Heart right ventricle (tissue), 16 donors: ENCODE measurements at regions not wholly inside any gene's neighbourhood (a gene's known extent, or its start where the extent isn't known, plus 50 kb on each side); places are given as distances from the start of the nearest gene placed in this dataset.

Experiments used
- ATAC-seq, 8 donors: fragments of 200-7000 bp; cut with Tn5 transposase; one replicate each; pipeline ENCODE4 v1.9.1; 2020; ENCODE audit warnings: mild to moderate bottlenecking in 8 of 8, moderate library complexity in 8 of 8, moderate number of reproducible peaks in 1 of 8
- DNase-seq, 2 donors: peaks; one replicate each; pipeline ENCODE4 v3.0.0-alpha.2; 2020
- H3K27ac ChIP-seq, 10 donors: fragments of 200-600 bp; sonication (generic) in 2 of 10; one replicate each; pipeline versions ENCODE4 v1.5.0 to v1.8.0; 2020 to 2022; ENCODE audit warnings: mild to moderate bottlenecking in 3 of 10
- H3K27me3 ChIP-seq, 7 donors: fragments of 200-600 bp; one replicate each; pipeline ENCODE4 v1.8.0; 2021 to 2022; ENCODE audit warnings: mild to moderate bottlenecking in 2 of 7
- H3K36me3 ChIP-seq, 9 donors: fragments of 200-600 bp; sonication (generic) in 1 of 9; one replicate each; pipeline versions ENCODE4 v1.5.0 to v1.8.0; 2020 to 2022; ENCODE audit warnings: mild to moderate bottlenecking in 2 of 9
- H3K4me1 ChIP-seq, 9 donors: fragments of 200-600 bp; sonication (generic) in 1 of 9; one replicate each; pipeline versions ENCODE4 v1.5.0 to v1.8.0; 2020 to 2022; ENCODE audit warnings: mild to moderate bottlenecking in 4 of 9
- H3K4me3 ChIP-seq, 10 donors: fragments of 200-600 bp; sonication (generic) in 2 of 10; one replicate each; pipeline versions ENCODE4 v1.5.0 to v1.8.0; 2020 to 2022; ENCODE audit warnings: mild to moderate bottlenecking in 7 of 10, moderate library complexity in 2 of 10
- H3K9me3 ChIP-seq, 11 donors: fragments of 200-600 bp in 10 of 11; sonication (generic) in 2 of 11; one replicate each; pipeline versions ENCODE4 v1.5.0 to v1.8.0; 2013 to 2022; ENCODE audit warnings: mild to moderate bottlenecking in 2 of 11, control low read depth in 1 of 11, moderate library complexity in 1 of 11
- CTCF ChIP-seq, 9 donors: fragments of 200-600 bp; sonication (generic) in 2 of 9; IDR thresholded peaks; one replicate each; pipeline versions ENCODE4 v1.5.0 to v1.8.0; 2021 to 2022; ENCODE audit warnings: antibody characterized with exemption in 9 of 9, mild to moderate bottlenecking in 5 of 9, moderate library complexity in 1 of 9
- WGBS, 2 donors: extraction: QIAGEN DNeasy Blood & Tissue Kit; methylation state at CpG; one replicate each; pipeline ENCODE4 v1.1.7; 2013; ENCODE audit warnings: inconsistent platforms in 1 of 2; 5-methylcytosine and 5-hydroxymethylcytosine counted together
- intact Hi-C, 10 donors: fragments of 100-400 bp; cut with DNase I; formaldehyde crosslinking; loops; one replicate each; pipeline versions ENCODE4 v1.11.1 to v1.14.2; 2022
- donor health status: Arrhythmogenic right ventricular cardiomyopathy.
- donor health status: ischemic (EF 13 %, LVEDD 7.1; RV severe dilation, severe dysfunction).
- donor health status: healthy with polysubstance abuse.
- donor health status: DM: no; HTN: yes; CAD: no.
- donor health status: DM: no; HTN: no; CAD: no.
- donor health status: ischemic (EF 25% LVEDD 6.9; RV normal size, moderate dysfunction).
- donor health status: ischemic (EF 25% LVEDD 5.7; RV mildly dilated, moderate dysfunction).
- donor health status: healthy.
- donor health status: DM: yes; HTN: yes; CAD: no.
- donor health status: Ischemic cardiomyopathy.
- donor health status: ischemic (EF 35%, LVEDD 5.7; RV mildly dilated, moderate dysfunction).
- donor health status: nonischemic (EF 11% LVEDD 7.7; RV severe dilation, severe dysfunction).
- donor health status: DM: yes; HTN: yes; CAD: no.
- donor health status: PGD.
- donor health status: ischemic (EF 29% LVEDD 5.4; RV normal size, mild dysfunction).
- donor health status: nonischemic (EF 23%, LVEDD 6.1; RV moderate dilation, normal function).

DNA sequence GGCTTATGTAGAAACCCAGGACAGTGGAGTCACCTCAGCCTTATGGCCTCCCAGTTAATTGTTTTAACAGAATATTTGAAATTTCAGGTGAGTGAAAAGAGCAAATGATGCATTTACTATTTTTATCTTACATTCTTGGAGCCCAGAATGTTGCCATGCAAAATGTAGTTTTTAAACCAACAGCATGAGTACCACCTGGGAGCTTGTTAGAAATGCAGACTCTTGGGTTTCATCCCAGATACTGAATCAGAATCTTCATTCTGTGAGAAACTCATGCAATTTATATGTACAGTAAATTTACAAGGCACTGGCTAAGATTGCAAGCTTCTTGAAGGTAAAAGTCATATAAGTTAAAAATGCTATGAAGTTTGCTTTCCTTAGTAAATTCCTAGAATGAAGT, 654.5 kb upstream of the CDH2 start:
- ATAC-seq, result no peak
- no peak for TF ChIP-seq CTCF (IDR thresholded peaks at IDR 0.05)
- Histone ChIP-seq H3K4me3 (no peak overlapping the region), H3K9me3 (no peaks in the 10 kb centered on the region), H3K27me3 (no peaks in the 10 kb centered on the region), H3K27ac (no peak overlapping the region), H3K36me3 (no peaks in the 10 kb centered on the region), H3K4me1 (no peaks in the 10 kb centered on the region)
- no peak for DNase-seq
- intact Hi-C loops, result no loop called here

DNA sequence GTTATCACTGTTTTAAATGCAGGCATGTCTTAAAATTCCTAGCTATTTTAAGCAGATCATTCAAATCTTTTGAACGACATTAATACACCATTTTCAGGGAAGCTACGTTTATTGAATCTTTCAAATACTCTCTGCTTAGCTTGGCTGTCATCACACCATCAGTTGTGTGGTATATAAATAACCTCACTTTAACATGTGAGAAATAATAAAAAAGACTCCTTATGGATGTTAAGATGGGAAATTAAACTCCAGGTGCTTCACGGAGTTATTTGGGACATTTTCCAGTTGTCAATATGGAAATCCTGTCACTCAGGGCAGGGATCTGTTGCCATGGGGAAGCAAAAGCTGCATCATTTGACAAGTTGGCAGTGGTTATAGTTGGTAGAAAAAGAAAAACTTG, 649.2 kb upstream of the CDH2 start:
- no peak for ATAC-seq

DNA sequence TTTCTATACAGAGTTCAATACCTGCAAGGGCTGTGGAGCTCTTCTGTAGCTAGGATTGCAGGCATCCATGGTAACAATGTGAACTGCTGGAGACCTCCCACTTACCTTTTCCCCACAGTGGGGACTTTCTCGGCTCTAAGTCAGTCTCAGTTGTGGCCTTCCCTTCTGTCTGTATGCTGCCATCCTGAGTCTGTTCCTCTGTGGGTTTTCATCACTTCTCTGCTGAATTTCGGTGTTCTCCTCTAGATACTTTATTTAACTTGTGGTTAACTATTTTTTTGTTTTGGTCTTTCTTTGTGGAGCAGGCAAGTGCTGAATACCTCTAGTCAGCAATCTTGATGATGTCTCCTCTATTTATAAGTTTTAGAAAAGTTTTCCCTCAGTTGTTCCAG, 647.2 kb upstream of the CDH2 start:
- Histone ChIP-seq H3K9me3 (peaks cover 0 to 16% (median 0%) of the 10 kb centered on the region in 11 donors), H3K36me3 (no peaks in the 10 kb centered on the region), H3K4me3 (no peak overlapping the region), H3K27ac (no peak overlapping the region), H3K27me3 (no peaks in the 10 kb centered on the region), H3K4me1 (no peaks in the 10 kb centered on the region)
- WGBS, 2 donors, result 80 to 83% methylated on average over 2 of the region's 2 CpGs
- no peak for ATAC-seq
- DNase-seq, result no peak
- TF ChIP-seq CTCF (IDR thresholded peaks at IDR 0.05), result no peak
- intact Hi-C loops, result no loop called here

More for the DNA sequence above, 649.2 kb upstream of the CDH2 start:
- intact Hi-C loops, result no loop called here
- 70 to 71% methylated on average over 3 of the region's 3 CpGs for WGBS, 2 donors
- no peak overlapping the region for H3K4me3 ChIP-seq
- H3K27me3 ChIP-seq, result no peaks in the 10 kb centered on the region
- peaks cover 0 to 15% (median 0%) of the 10 kb centered on the region in 11 donors for H3K9me3 ChIP-seq
- no peak for DNase-seq
- no peak overlapping the region for H3K27ac ChIP-seq
- H3K4me1 ChIP-seq, result no peaks in the 10 kb centered on the region
- no peak for TF ChIP-seq CTCF (IDR thresholded peaks at IDR 0.05)
- H3K36me3 ChIP-seq, result no peaks in the 10 kb centered on the region

DNA sequence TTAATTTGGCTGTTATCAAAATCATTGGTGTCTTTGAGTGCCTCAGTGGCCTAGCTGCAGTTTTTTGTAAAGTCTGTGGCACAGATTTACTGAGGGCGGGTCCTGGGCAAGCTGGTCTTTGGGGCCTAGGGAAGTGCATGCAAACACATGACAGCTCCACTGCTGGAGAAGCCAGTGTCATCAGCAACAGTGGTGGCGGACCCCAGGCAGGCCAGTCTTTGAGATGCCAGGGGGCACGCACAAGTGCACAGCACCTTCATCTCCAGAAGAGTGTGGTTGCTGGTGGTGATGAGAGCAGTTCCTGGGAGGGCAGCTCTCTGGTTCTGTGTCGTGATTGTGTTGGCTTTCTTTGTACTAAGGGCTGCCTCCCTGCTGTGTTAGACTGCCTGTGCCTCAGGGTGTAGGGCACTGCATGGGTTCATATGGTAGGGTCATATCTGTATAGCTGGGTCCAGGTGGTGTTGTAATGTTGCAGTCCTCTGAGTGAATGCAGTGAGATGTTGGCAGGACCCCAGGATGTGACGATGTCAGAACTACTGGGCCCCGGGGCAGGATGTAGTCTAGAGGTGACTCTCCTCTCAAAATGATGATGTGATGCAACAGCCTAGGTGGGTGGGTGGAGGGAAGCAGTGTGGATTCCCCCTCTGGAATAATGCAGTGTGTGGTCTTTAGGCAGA, 646.7 kb upstream of the CDH2 start:
- Histone ChIP-seq H3K4me1 (no peaks in the 10 kb centered on the region), H3K27me3 (no peaks in the 10 kb centered on the region), H3K36me3 (no peaks in the 10 kb centered on the region), H3K27ac (no peak overlapping the region), H3K4me3 (no peak overlapping the region), H3K9me3 (peaks cover 0 to 16% (median 0%) of the 10 kb centered on the region in 11 donors)
- TF ChIP-seq CTCF (IDR thresholded peaks at IDR 0.05), result no peak
- DNase-seq, result no peak
- intact Hi-C loops, result no loop called here
- 85 to 88% methylated on average over 6 of the region's 6 CpGs for WGBS, 2 donors
- ATAC-seq, result no peak
